HG02623 (cell line): ENCODE measurements at regions not wholly inside any gene's neighbourhood (a gene's known extent, or its start where the extent isn't known, plus 50 kb on each side); places are given as distances from the start of the nearest gene placed in this dataset.

Source experiments
- ATAC-seq: cut with Tn5 transposase; IDR thresholded peaks from one replicate; pipeline ENCODE4 v1.9.1; 2021; ENCODE audit warnings: moderate library complexity; ENCODE audit not compliant: unreplicated experiment

GRCh38 chr16:79543219-79543618, 57.3 kb downstream of the MAF start:
- ATAC-seq, result no peak

- ATAC-seq, result no peak
These were observed 58.2 kb downstream of the MAF start for GRCh38 chr16:79542237-79542774.

GRCh38 chr16:79540825-79541595, 59.5 kb downstream of the MAF start:
- ATAC-seq, result no peak

- no peak for ATAC-seq
These were observed 63.0 kb downstream of the MAF start for GRCh38 chr16:79537584-79537983.

GRCh38 chr16:79536958-79537357, 63.6 kb downstream of the MAF start:
- no peak for ATAC-seq

GRCh38 chr16:79535130-79535529, 65.4 kb downstream of the MAF start:
- ATAC-seq, result no peak

GRCh38 chr16:79534143-79534542, 66.4 kb downstream of the MAF start:
- ATAC-seq, result no peak

- no peak for ATAC-seq
These were observed 67.2 kb downstream of the MAF start for GRCh38 chr16:79533292-79533691.

GRCh38 chr16:79532785-79533184, 67.8 kb downstream of the MAF start:
- no peak for ATAC-seq

- ATAC-seq, result no peak
These were observed 68.3 kb downstream of the MAF start for GRCh38 chr16:79532273-79532672.

- ATAC-seq, result no peak
These were observed 72.2 kb downstream of the MAF start for GRCh38 chr16:79528338-79528737.

- no peak for ATAC-seq
These were observed 76.6 kb downstream of the MAF start for GRCh38 chr16:79523971-79524370.

GRCh38 chr16:79519448-79519847, 81.1 kb downstream of the MAF start:
- ATAC-seq, result no peak

GRCh38 chr16:79517156-79517555, 83.4 kb downstream of the MAF start:
- ATAC-seq, result no peak

- no peak for ATAC-seq
These were observed 89.7 kb downstream of the MAF start for GRCh38 chr16:79510879-79511278.

- ATAC-seq, result no peak
These were observed 90.6 kb downstream of the MAF start for GRCh38 chr16:79509906-79510305.

GRCh38 chr16:79509211-79509631, 91.3 kb downstream of the MAF start:
- no peak for ATAC-seq

GRCh38 chr16:79508294-79508693, 92.2 kb downstream of the MAF start:
- no peak for ATAC-seq

GRCh38 chr16:79505344-79505743, 95.2 kb downstream of the MAF start:
- ATAC-seq, result no peak

GRCh38 chr16:79503511-79503910, 97.0 kb downstream of the MAF start:
- ATAC-seq, result no peak

GRCh38 chr16:79501446-79501845, 99.1 kb downstream of the MAF start:
- ATAC-seq, result no peak

GRCh38 chr16:79500866-79501265, 99.7 kb downstream of the MAF start:
- ATAC-seq, result no peak

- ATAC-seq, result no peak
These were observed 100.3 kb downstream of the MAF start for GRCh38 chr16:79500286-79500685.
